RPMI7951 (cell line): ENCODE measurements at regions not wholly inside any gene's neighbourhood (a gene's known extent, or its start where the extent isn't known, plus 50 kb on each side); places are given as distances from the start of the nearest gene placed in this dataset.
A peak's percentile ranks its signal among the peaks of the same experiment; 100 is the strongest.

Source experiments
- DNase-seq: peaks from one replicate; pipeline ENCODE4 v3.0.0-alpha.2; 2012; ENCODE audit warnings: low read depth

- peak; percentile 80 for DNase-seq
These were observed 132.3 kb upstream of the RND3 start for GRCh38 chr2:150619607-150620330.

GRCh38 chr2:150618245-150618895, 130.9 kb upstream of the RND3 start:
- DNase-seq = no peak

GRCh38 chr2:150617351-150617978, 130.0 kb upstream of the RND3 start:
- no peak for DNase-seq

GRCh38 chr2:150612957-150613710, 125.7 kb upstream of the RND3 start:
- peak; percentile 29 for DNase-seq

GRCh38 chr2:150610670-150611279, 123.3 kb upstream of the RND3 start:
- peak; percentile 57 for DNase-seq

- peak; percentile 53 for DNase-seq
These were observed 122.5 kb upstream of the RND3 start for GRCh38 chr2:150609831-150610582.

GRCh38 chr2:150608341-150608740, 120.9 kb upstream of the RND3 start:
- no peak for DNase-seq

GRCh38 chr2:150607390-150607811, 119.9 kb upstream of the RND3 start:
- DNase-seq = no peak

GRCh38 chr2:150606380-150607060, 119.1 kb upstream of the RND3 start:
- no peak for DNase-seq

- DNase-seq = no peak
These were observed 118.2 kb upstream of the RND3 start for GRCh38 chr2:150605664-150606063.

- no peak for DNase-seq
These were observed 114.0 kb upstream of the RND3 start for GRCh38 chr2:150601280-150602038.

- no peak for DNase-seq
These were observed 112.4 kb upstream of the RND3 start for GRCh38 chr2:150599889-150600288.

GRCh38 chr2:150598383-150598782, 110.9 kb upstream of the RND3 start:
- DNase-seq = no peak

GRCh38 chr2:150595803-150596470, 108.5 kb upstream of the RND3 start:
- no peak for DNase-seq

GRCh38 chr2:150594299-150594698, 106.8 kb upstream of the RND3 start:
- no peak for DNase-seq

- peak; percentile 48 for DNase-seq
These were observed 104.2 kb upstream of the RND3 start for GRCh38 chr2:150591496-150592285.

- DNase-seq = no peak
These were observed 102.2 kb upstream of the RND3 start for GRCh38 chr2:150589681-150590080.

GRCh38 chr2:150588506-150588870, 101.0 kb upstream of the RND3 start:
- DNase-seq = no peak
